H1 (cell line): ENCODE measurements at regions not wholly inside any gene's neighbourhood (a gene's known extent, or its start where the extent isn't known, plus 50 kb on each side); places are given as distances from the start of the nearest gene placed in this dataset.

Source experiments
- EP300 ChIP-seq, 2 experiments: IDR thresholded peaks; 1 replicate in 1 of 2; 2 replicates in 1 of 2; pipeline ENCODE4 v1.6.1; 2011 to 2012; ENCODE audit warnings: low read depth in 2 of 2, low read length in 2 of 2, mild to moderate bottlenecking in 2 of 2, borderline replicate concordance in 1 of 2, inconsistent platforms in 1 of 2, moderate library complexity in 1 of 2
- TF ChIP-seq, protein P1 (sequence below): fragments of 300-600 bp; sonication (generic); IDR thresholded peaks from 2 replicates; pipeline ENCODE4 v1.7.1; 2012; ENCODE audit warnings: low read length, moderate library complexity, mild to moderate bottlenecking, inconsistent platforms; ENCODE audit not compliant: insufficient replicate concordance
- TF ChIP-seq, protein P2 (sequence below), 3 experiments: IDR thresholded peaks; 1 replicate in 2 of 3; 2 replicates in 1 of 3; pipeline versions ENCODE4 v1.5.1 to v1.6.1; 2011; ENCODE audit warnings: low read length in 3 of 3, mild to moderate bottlenecking in 3 of 3, inconsistent platforms in 2 of 3, low read depth in 1 of 3, moderate library complexity in 1 of 3; ENCODE audit not compliant: insufficient read depth in 1 of 3; ENCODE audit errors: control extremely low read depth in 1 of 3

DNA sequence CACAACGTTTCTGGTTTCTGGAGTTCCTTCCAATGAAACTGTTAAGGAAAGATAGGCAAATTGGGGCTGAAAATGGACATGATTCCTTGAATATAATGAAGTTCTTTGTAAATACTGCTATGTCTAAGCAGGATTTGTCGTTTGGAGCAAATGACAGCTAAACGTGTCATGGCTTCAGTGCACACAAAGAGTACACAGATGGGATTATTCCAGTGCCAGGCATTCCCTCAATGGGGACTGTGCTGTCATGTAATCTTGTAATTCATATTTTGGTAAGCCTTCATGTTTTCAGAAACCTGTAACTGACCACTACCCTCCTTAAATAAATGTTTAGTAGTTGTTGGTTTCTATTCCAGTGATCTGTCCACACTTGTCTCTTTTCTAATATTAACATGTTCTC, 404.7 kb upstream of the CDH7 start:
- TF ChIP-seq, protein P1, sequence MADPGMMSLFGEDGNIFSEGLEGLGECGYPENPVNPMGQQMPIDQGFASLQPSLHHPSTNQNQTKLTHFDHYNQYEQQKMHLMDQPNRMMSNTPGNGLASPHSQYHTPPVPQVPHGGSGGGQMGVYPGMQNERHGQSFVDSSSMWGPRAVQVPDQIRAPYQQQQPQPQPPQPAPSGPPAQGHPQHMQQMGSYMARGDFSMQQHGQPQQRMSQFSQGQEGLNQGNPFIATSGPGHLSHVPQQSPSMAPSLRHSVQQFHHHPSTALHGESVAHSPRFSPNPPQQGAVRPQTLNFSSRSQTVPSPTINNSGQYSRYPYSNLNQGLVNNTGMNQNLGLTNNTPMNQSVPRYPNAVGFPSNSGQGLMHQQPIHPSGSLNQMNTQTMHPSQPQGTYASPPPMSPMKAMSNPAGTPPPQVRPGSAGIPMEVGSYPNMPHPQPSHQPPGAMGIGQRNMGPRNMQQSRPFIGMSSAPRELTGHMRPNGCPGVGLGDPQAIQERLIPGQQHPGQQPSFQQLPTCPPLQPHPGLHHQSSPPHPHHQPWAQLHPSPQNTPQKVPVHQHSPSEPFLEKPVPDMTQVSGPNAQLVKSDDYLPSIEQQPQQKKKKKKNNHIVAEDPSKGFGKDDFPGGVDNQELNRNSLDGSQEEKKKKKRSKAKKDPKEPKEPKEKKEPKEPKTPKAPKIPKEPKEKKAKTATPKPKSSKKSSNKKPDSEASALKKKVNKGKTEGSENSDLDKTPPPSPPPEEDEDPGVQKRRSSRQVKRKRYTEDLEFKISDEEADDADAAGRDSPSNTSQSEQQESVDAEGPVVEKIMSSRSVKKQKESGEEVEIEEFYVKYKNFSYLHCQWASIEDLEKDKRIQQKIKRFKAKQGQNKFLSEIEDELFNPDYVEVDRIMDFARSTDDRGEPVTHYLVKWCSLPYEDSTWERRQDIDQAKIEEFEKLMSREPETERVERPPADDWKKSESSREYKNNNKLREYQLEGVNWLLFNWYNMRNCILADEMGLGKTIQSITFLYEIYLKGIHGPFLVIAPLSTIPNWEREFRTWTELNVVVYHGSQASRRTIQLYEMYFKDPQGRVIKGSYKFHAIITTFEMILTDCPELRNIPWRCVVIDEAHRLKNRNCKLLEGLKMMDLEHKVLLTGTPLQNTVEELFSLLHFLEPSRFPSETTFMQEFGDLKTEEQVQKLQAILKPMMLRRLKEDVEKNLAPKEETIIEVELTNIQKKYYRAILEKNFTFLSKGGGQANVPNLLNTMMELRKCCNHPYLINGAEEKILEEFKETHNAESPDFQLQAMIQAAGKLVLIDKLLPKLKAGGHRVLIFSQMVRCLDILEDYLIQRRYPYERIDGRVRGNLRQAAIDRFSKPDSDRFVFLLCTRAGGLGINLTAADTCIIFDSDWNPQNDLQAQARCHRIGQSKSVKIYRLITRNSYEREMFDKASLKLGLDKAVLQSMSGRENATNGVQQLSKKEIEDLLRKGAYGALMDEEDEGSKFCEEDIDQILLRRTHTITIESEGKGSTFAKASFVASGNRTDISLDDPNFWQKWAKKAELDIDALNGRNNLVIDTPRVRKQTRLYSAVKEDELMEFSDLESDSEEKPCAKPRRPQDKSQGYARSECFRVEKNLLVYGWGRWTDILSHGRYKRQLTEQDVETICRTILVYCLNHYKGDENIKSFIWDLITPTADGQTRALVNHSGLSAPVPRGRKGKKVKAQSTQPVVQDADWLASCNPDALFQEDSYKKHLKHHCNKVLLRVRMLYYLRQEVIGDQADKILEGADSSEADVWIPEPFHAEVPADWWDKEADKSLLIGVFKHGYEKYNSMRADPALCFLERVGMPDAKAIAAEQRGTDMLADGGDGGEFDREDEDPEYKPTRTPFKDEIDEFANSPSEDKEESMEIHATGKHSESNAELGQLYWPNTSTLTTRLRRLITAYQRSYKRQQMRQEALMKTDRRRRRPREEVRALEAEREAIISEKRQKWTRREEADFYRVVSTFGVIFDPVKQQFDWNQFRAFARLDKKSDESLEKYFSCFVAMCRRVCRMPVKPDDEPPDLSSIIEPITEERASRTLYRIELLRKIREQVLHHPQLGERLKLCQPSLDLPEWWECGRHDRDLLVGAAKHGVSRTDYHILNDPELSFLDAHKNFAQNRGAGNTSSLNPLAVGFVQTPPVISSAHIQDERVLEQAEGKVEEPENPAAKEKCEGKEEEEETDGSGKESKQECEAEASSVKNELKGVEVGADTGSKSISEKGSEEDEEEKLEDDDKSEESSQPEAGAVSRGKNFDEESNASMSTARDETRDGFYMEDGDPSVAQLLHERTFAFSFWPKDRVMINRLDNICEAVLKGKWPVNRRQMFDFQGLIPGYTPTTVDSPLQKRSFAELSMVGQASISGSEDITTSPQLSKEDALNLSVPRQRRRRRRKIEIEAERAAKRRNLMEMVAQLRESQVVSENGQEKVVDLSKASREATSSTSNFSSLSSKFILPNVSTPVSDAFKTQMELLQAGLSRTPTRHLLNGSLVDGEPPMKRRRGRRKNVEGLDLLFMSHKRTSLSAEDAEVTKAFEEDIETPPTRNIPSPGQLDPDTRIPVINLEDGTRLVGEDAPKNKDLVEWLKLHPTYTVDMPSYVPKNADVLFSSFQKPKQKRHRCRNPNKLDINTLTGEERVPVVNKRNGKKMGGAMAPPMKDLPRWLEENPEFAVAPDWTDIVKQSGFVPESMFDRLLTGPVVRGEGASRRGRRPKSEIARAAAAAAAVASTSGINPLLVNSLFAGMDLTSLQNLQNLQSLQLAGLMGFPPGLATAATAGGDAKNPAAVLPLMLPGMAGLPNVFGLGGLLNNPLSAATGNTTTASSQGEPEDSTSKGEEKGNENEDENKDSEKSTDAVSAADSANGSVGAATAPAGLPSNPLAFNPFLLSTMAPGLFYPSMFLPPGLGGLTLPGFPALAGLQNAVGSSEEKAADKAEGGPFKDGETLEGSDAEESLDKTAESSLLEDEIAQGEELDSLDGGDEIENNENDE, result no peak
- TF ChIP-seq, protein P2, sequence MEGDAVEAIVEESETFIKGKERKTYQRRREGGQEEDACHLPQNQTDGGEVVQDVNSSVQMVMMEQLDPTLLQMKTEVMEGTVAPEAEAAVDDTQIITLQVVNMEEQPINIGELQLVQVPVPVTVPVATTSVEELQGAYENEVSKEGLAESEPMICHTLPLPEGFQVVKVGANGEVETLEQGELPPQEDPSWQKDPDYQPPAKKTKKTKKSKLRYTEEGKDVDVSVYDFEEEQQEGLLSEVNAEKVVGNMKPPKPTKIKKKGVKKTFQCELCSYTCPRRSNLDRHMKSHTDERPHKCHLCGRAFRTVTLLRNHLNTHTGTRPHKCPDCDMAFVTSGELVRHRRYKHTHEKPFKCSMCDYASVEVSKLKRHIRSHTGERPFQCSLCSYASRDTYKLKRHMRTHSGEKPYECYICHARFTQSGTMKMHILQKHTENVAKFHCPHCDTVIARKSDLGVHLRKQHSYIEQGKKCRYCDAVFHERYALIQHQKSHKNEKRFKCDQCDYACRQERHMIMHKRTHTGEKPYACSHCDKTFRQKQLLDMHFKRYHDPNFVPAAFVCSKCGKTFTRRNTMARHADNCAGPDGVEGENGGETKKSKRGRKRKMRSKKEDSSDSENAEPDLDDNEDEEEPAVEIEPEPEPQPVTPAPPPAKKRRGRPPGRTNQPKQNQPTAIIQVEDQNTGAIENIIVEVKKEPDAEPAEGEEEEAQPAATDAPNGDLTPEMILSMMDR (IDR thresholded peaks at IDR 0.05; ENCODE audit: control extremely low read depth in 1 of 3, insufficient read depth in 1 of 3, low read depth in 1 of 3, low read length in 3 of 3), result no peak
- no peak for TF ChIP-seq EP300 (IDR thresholded peaks at IDR 0.05; ENCODE audit: borderline replicate concordance in 1 of 2, low read depth in 2 of 2, low read length in 2 of 2)
